LNCaP clone FGC (cell line): ENCODE measurements at regions not wholly inside any gene's neighbourhood (a gene's known extent, or its start where the extent isn't known, plus 50 kb on each side); places are given as distances from the start of the nearest gene placed in this dataset.
"Not testable (repeated sequence)": the region's sequence is repeated elsewhere in the genome, so short reads cannot be mapped to it uniquely, and the experiment has no call there.

ENCODE experiments used
- DNase-seq: peaks from one replicate; pipeline ENCODE4 v3.0.0-alpha.2; 2011; ENCODE audit warnings: low read depth
- H3K4me3 ChIP-seq: 2 replicates; pipeline ENCODE4 v1.5.1; 2011; ENCODE audit warnings: mild to moderate bottlenecking, low read depth, low read length, control low read depth
- CTCF ChIP-seq: IDR thresholded peaks from 2 replicates; pipeline ENCODE4 v1.5.1; 2012; ENCODE audit warnings: mild to moderate bottlenecking; ENCODE audit not compliant: control insufficient read depth, insufficient read depth; ENCODE audit errors: extremely low read depth

GRCh38 chr21:28590676-28591075 lies 402.0 kb downstream of the LTN1 start:
- TF ChIP-seq CTCF: 0 out of 2 replicates have a peak, but pooled peaks have one; percentile 3
- no peak overlapping the region for H3K4me3 ChIP-seq
- no peak for DNase-seq

- TF ChIP-seq CTCF: no peak
- no peak overlapping the region for H3K4me3 ChIP-seq
- DNase-seq: no peak
Measured at GRCh38 chr21:28590026-28590425, 402.7 kb downstream of the LTN1 start.

GRCh38 chr21:28588997-28589396 lies 403.7 kb downstream of the LTN1 start:
- no peak overlapping the region for H3K4me3 ChIP-seq
- no peak for DNase-seq
- no peak for TF ChIP-seq CTCF

GRCh38 chr21:28587748-28588147 lies 404.9 kb downstream of the LTN1 start:
- TF ChIP-seq CTCF: no peak
- no peak overlapping the region for H3K4me3 ChIP-seq
- peak; percentile 27 for DNase-seq

GRCh38 chr21:28581976-28582375 lies 410.7 kb downstream of the LTN1 start:
- H3K4me3 ChIP-seq: no peak overlapping the region
- TF ChIP-seq CTCF: no peak
- DNase-seq: no peak

- H3K4me3 ChIP-seq, DNase-seq: not testable (repeated sequence)
Measured at GRCh38 chr21:28581311-28581731, 411.4 kb downstream of the LTN1 start.

GRCh38 chr21:28580585-28580984 lies 412.1 kb downstream of the LTN1 start:
- no peak for DNase-seq
- H3K4me3 ChIP-seq: no peak overlapping the region
- no peak for TF ChIP-seq CTCF
